BJ (cell line): ENCODE measurements at regions not wholly inside any gene's neighbourhood (a gene's known extent, or its start where the extent isn't known, plus 50 kb on each side); places are given as distances from the start of the nearest gene placed in this dataset.

Experiments
- CTCF ChIA-PET: fragments of 350-600 bp; formaldehyde crosslinking; extraction: SDS; loops from one replicate; lab custom pipeline; 2021; ENCODE audit warnings: antibody characterized with exemption, inconsistent platforms; lab: Yijun Ruan, JAX
- POLR2A ChIA-PET: fragments of 300-600 bp; sonication (Branson Sonifier 250); formaldehyde crosslinking; extraction: SDS; loops from one replicate; lab custom pipeline; 2021; ENCODE audit warnings: antibody characterized with exemption; lab: Charles Lee
- DNase-seq: peaks from one replicate; pipeline ENCODE4 v3.0.0-alpha.2; 2011; ENCODE audit warnings: low read depth
- H3K27me3 ChIP-seq: 2 replicates; pipeline ENCODE4 v1.6.0; 2011; ENCODE audit warnings: low read length; ENCODE audit not compliant: control insufficient read depth, insufficient read depth
- H3K36me3 ChIP-seq: 2 replicates; pipeline ENCODE4 v1.5.1; 2011; ENCODE audit warnings: low read length; ENCODE audit not compliant: control insufficient read depth, insufficient read depth
- H3K4me3 ChIP-seq: 2 replicates; pipeline ENCODE4 v1.5.1; 2011; ENCODE audit warnings: low read depth, mild to moderate bottlenecking, control low read depth, low read length
- TF ChIP-seq, protein P1 (sequence below): IDR thresholded peaks from 2 replicates; pipeline ENCODE4 v1.5.1; 2011; ENCODE audit warnings: low read depth, mild to moderate bottlenecking, control low read depth, inconsistent platforms, low read length, moderate library complexity; ENCODE audit not compliant: insufficient read depth

DNA sequence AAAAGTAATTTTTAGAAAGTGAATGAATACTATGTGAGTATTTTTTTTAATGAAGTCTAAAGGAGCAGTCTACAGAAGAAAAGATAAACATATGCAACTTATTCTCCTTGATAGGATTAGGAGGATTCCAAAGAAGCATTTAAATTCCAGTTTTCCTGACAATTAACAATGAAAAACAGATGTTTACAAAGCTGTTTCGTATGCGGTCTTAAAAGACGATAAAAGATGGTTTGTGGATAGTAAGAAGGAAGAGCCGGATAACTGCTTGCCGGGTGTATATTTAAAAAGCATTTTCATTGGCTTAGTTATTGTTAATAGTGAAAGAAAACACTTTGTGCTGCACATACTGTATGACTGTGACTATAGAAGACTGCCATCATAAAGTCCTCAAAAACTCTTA is 120.0 kb upstream of the C11orf58 start:
- no peak for DNase-seq
- CTCF ChIA-PET = no interaction called here
- POLR2A ChIA-PET = no interaction called here
- Histone ChIP-seq H3K27me3 (peaks cover 5% of the 10 kb centered on the region), H3K4me3 (no peak overlapping the region), H3K36me3 (no peaks in the 10 kb centered on the region)
- TF ChIP-seq, protein P1, sequence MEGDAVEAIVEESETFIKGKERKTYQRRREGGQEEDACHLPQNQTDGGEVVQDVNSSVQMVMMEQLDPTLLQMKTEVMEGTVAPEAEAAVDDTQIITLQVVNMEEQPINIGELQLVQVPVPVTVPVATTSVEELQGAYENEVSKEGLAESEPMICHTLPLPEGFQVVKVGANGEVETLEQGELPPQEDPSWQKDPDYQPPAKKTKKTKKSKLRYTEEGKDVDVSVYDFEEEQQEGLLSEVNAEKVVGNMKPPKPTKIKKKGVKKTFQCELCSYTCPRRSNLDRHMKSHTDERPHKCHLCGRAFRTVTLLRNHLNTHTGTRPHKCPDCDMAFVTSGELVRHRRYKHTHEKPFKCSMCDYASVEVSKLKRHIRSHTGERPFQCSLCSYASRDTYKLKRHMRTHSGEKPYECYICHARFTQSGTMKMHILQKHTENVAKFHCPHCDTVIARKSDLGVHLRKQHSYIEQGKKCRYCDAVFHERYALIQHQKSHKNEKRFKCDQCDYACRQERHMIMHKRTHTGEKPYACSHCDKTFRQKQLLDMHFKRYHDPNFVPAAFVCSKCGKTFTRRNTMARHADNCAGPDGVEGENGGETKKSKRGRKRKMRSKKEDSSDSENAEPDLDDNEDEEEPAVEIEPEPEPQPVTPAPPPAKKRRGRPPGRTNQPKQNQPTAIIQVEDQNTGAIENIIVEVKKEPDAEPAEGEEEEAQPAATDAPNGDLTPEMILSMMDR = no peak

DNA sequence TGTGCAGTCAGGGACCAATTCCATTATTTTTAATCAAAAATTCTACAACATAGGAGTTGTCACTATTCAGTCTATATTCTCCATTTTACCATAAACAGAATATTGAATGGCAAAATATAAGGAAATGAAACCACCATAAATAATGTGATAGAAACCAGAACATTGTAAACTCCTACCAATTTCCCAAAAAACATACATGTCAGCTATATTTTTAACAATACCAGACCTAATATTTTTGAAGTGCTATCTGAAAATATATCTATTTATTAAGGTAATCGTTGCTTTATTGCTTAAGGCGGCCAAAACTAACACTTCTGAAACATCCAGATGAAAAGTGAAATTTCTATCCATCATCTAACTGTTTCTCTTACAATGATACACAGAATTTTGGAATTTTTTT is 123.0 kb upstream of the C11orf58 start:
- ChIA-PET CTCF (no interaction called here), POLR2A (no interaction called here)
- Histone ChIP-seq H3K27me3 (peaks cover 27% of the 10 kb centered on the region), H3K36me3 (no peaks in the 10 kb centered on the region), H3K4me3 (no peak overlapping the region)
- TF ChIP-seq, protein P1 = no peak
- DNase-seq = no peak

DNA sequence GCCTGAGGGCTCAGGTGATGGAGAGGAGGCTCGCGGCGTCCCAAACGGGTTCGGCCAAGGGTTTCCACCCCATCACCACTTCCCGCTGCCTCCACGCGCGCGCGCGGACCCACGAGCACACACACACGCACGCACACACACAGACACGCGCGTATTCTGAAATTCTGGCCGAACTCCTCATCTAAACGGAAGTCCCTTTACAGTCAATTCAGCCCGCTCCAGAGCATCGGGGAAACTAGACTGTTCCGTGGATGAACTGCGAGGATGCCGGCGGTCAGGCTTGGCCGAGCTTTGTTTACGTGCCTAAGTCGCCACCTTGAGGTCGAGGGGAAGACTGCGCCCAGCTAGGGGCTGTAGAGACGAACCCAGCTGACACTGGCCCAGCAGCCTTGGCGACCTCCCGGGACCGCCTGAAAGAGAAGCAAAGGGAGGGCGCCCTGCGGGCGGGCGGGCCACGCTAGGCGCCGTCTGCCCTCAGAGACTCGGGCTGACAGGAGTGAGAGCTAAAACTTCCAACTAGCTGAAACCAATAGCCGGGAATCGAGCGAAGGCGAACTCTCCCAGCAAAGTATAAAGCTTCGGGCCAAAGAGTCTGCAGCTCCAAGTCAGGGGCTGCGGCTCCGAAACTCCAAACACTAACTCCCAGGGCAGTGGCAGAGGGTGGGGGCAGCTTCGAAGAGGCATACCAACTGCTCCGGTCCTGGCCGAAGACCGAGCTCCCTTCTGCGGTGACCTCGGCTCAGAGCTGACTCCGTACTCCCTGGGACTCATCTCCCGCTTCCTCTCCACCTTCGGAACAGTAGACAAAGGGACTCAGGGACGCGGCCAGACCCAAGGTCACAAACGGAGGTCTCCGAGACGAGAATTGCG is 124.7 kb upstream of the C11orf58 start:
- H3K4me3 ChIP-seq = peak overlapping the region; percentile 43
- no peaks in the 10 kb centered on the region for H3K36me3 ChIP-seq
- TF ChIP-seq, protein P1 = peak; percentile 90
- no peak for DNase-seq
- CTCF ChIA-PET = interaction anchor here (0.6 to 4.8 kb wide), 37 partner anchors 9 to 1337 kb away, joined by 3 to 50 read pairs (median 3); no protein-coding TSS in a partner anchor
- POLR2A ChIA-PET = no interaction called here
- peaks cover 39% of the 10 kb centered on the region for H3K27me3 ChIP-seq

DNA sequence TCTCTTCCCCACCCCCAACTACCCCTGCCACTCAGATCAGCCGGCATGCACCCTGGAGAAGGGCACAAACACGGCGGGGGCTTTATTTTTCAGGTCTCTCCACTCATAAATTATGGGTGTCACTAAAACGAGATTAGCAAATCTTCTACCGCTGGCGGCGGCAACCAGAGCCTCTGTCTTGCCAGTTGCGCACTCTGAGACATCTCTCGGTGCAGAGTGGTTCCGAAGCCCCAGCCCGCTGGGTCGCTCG is 125.3 kb upstream of the C11orf58 start:
- ChIA-PET CTCF (interaction anchor here (0.8 to 4.8 kb wide), 23 partner anchors 8 to 1336 kb away, joined by 3 to 50 read pairs (median 3); no protein-coding TSS in a partner anchor), POLR2A (no interaction called here)
- Histone ChIP-seq H3K27me3 (peaks cover 39% of the 10 kb centered on the region), H3K36me3 (no peaks in the 10 kb centered on the region), H3K4me3 (peak overlapping the region; percentile 43)
- DNase-seq = no peak
- TF ChIP-seq, protein P1 = no peak

DNA sequence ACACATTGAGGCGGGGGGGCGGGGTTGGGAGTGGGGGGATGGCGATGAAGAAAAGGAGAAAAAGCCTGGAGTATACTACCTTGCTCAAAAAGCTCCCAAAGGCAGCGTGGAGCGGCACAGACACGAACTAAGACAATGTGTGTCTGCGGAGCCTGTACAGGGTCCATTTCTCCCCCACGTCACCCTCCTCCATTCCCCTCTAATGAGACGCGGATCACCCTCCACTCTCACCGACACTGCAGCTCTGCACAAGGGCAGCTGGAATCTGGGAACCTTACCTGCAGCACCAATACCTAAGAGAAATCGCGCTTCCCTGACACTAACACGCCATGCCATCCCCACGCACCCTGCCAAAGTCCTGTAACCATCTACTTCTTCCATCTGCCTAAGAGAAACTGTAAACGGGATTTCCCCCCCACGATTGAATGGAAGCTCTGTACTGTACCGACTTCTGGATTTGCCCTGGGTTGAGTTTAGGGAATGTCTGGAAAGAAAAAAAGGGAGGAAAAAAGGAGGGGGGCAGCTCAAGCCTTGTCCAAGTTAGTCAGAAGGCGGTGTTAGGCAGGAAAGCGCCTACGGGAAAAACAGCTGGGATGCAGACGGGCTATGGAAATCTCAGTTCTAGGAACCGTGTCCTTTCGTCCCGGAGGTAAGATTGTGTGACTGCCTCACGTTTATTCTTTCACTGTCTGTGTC is 125.7 kb upstream of the C11orf58 start:
- peaks cover 44% of the 10 kb centered on the region for H3K27me3 ChIP-seq
- POLR2A ChIA-PET = no interaction called here
- H3K36me3 ChIP-seq = no peaks in the 10 kb centered on the region
- TF ChIP-seq, protein P1 = no peak
- peak overlapping the region; percentile 43 for H3K4me3 ChIP-seq
- CTCF ChIA-PET = interaction anchor here (0.7 to 4.8 kb wide), 14 partner anchors 8 to 1336 kb away, joined by 3 to 50 read pairs (median 4); no protein-coding TSS in a partner anchor
- no peak for DNase-seq
